RWPE1 (cell line): ENCODE measurements at regions not wholly inside any gene's neighbourhood (a gene's known extent, or its start where the extent isn't known, plus 50 kb on each side); places are given as distances from the start of the nearest gene placed in this dataset.

Source experiments
- CTCF ChIA-PET: fragments of 350-600 bp; sonication (Branson Sonifier 250); formaldehyde crosslinking; extraction: SDS; loops from one replicate; lab custom pipeline; 2021; lab: Yijun Ruan, JAX
- POLR2A ChIA-PET: fragments of 400-600 bp; formaldehyde crosslinking; extraction: SDS; loops from one replicate; lab custom pipeline; 2020; ENCODE audit warnings: antibody characterized with exemption; ENCODE audit not compliant: low non-redundant PET; lab: Yijun Ruan, JAX
- DNase-seq: peaks from one replicate; pipeline ENCODE4 v3.0.0; 2012; ENCODE audit warnings: low spot score
- H3K27ac ChIP-seq: fragments of 450-650 bp; 2 replicates; pipeline ENCODE4 v1.5.1; 2017
- CTCF ChIP-seq: fragments of 450-650 bp; conservative IDR thresholded peaks from 2 replicates; pipeline ENCODE4 v1.5.1; 2017; ENCODE audit warnings: low read depth, mild to moderate bottlenecking

GRCh38 chrY:8535704-8536103, 801.6 kb upstream of the TSPY4 start:
- H3K27ac ChIP-seq, result no peak overlapping the region
- ChIA-PET CTCF (no interaction called here), POLR2A (no interaction called here)
- TF ChIP-seq CTCF, result no peak
- no peak for DNase-seq

GRCh38 chrY:8536277-8536676, 801.0 kb upstream of the TSPY4 start:
- no peak for TF ChIP-seq CTCF
- POLR2A ChIA-PET, result no interaction called here
- no peak for DNase-seq
- CTCF ChIA-PET, result no interaction called here
- no peak overlapping the region for H3K27ac ChIP-seq

GRCh38 chrY:8541306-8541705, 796.0 kb upstream of the TSPY4 start:
- TF ChIP-seq CTCF, result no peak
- no peak for DNase-seq
- H3K27ac ChIP-seq, result no peak overlapping the region
- ChIA-PET CTCF (no interaction called here), POLR2A (no interaction called here)

GRCh38 chrY:8544715-8545114, 792.5 kb upstream of the TSPY4 start:
- POLR2A ChIA-PET, result no interaction called here
- CTCF ChIA-PET, result no interaction called here
- TF ChIP-seq CTCF, result no peak
- no peak overlapping the region for H3K27ac ChIP-seq
- no peak for DNase-seq

- DNase-seq, result no peak
- ChIA-PET POLR2A (no interaction called here), CTCF (no interaction called here)
- no peak overlapping the region for H3K27ac ChIP-seq
- no peak for TF ChIP-seq CTCF
These were observed 789.3 kb upstream of the TSPY4 start for GRCh38 chrY:8547931-8548330.

- no peak overlapping the region for H3K27ac ChIP-seq
- no peak for TF ChIP-seq CTCF
- no peak for DNase-seq
- ChIA-PET POLR2A (no interaction called here), CTCF (no interaction called here)
These were observed 785.9 kb upstream of the TSPY4 start for GRCh38 chrY:8551323-8551722.
